C4-2B (cell line): ENCODE measurements at regions not wholly inside any gene's neighbourhood (a gene's known extent, or its start where the extent isn't known, plus 50 kb on each side); places are given as distances from the start of the nearest gene placed in this dataset.
"Not testable (repeated sequence)": the region's sequence is repeated elsewhere in the genome, so short reads cannot be mapped to it uniquely, and the experiment has no call there.

Experiments used
- H3K27ac ChIP-seq: fragments of 450-650 bp; 2 replicates; pipeline ENCODE4 v1.5.1; 2017
- ZFX ChIP-seq: fragments of 450-650 bp; IDR thresholded peaks from 2 replicates; pipeline ENCODE4 v1.6.1; 2017
- TF ChIP-seq, protein P1 (sequence below): fragments of 450-650 bp; conservative IDR thresholded peaks from 2 replicates; pipeline ENCODE4 v1.5.1; 2017; ENCODE audit warnings: mild to moderate bottlenecking

DNA sequence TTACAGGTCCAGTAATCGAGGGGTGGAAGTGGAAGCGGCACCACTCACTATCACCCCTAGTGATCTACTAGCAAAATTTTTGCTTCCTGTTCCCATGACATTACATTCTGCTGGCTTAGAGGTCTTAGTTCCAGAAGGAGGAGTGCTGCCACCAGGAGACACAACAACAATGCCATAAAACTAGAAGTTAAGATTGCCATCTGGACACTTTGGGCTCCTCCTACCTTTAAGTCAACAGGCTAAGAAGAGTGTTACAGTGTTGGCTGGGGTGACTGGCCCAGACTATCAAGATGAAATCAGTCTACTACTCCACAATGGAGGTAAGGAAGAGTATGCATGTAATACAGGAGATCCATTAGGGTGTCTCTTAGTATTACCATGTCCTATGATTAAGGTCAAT lies 498.5 kb upstream of the ATXN7L3B start:
- H3K27ac ChIP-seq, result not testable (repeated sequence)

DNA sequence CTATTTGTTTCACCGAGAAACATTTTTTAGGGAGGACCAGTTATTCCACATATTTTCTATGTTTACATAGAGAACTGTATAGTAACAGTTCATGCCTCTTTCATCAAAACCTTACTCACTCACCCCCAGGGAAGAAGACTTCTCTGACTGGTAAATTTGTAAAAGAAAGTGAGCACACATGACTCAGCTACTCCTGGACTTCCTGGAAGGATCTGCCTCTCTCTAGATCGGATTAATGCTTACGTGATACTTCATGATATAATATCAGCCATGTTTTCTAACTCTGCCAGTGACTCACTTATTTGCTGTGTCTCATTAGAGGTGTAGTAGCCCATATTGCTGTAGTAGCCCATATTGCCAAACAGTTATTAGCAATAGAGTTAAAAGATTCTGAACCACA lies 494.3 kb upstream of the ATXN7L3B start:
- TF ChIP-seq, protein P1, sequence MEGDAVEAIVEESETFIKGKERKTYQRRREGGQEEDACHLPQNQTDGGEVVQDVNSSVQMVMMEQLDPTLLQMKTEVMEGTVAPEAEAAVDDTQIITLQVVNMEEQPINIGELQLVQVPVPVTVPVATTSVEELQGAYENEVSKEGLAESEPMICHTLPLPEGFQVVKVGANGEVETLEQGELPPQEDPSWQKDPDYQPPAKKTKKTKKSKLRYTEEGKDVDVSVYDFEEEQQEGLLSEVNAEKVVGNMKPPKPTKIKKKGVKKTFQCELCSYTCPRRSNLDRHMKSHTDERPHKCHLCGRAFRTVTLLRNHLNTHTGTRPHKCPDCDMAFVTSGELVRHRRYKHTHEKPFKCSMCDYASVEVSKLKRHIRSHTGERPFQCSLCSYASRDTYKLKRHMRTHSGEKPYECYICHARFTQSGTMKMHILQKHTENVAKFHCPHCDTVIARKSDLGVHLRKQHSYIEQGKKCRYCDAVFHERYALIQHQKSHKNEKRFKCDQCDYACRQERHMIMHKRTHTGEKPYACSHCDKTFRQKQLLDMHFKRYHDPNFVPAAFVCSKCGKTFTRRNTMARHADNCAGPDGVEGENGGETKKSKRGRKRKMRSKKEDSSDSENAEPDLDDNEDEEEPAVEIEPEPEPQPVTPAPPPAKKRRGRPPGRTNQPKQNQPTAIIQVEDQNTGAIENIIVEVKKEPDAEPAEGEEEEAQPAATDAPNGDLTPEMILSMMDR, result no peak
- TF ChIP-seq ZFX, result no peak
- no peak overlapping the region for H3K27ac ChIP-seq

More for the DNA sequence above, 498.5 kb upstream of the ATXN7L3B start:
- TF ChIP-seq, protein P1, result peak; percentile 21; the same call in 1 of the 2 replicates

DNA sequence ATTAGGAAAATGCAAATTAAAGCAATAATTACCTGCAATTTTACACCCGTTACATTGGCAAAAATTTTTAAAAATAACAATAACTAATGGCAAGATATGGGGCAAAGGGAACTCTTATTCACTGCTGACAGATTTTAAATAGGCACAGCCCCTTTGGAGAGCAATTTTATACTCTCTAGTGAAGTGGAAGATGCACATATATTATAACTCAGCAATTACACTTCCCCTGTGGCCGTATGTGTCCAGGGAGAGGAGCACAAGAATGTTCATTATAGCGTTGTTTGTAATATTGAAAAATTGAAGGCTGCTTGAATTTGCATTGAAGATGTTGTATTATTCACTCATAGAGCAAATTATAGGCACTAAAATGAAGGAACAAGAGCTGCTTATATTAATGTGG lies 488.3 kb upstream of the ATXN7L3B start:
- no peak overlapping the region for H3K27ac ChIP-seq
- TF ChIP-seq ZFX, result no peak
- TF ChIP-seq, protein P1, result no peak

- TF ChIP-seq ZFX, result no peak
- TF ChIP-seq, protein P1, result no peak
- H3K27ac ChIP-seq, result no peak overlapping the region
Measured at GRCh38 chr12:74051848-74052247, 485.8 kb upstream of the ATXN7L3B start.

DNA sequence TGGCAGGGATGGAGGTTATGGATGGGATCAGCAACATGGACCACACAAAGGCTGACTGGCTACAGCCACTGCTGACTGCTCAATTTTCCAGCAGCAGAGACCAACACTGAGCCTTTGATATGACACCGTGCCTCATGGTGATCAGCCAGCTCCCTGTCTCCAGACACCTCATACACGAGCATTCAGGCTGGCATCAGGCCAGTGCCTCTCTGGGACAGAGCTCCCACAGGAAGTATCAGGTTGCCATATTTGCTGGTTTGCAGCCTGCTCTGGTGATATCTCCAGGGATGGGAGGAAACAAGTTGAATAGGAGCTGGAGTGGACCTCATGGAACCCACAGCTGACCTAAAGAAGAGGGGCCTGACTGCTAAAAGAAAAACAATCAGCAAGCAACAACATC lies 471.2 kb upstream of the ATXN7L3B start:
- TF ChIP-seq ZFX, result no peak
- TF ChIP-seq, protein P1, result no peak

DNA sequence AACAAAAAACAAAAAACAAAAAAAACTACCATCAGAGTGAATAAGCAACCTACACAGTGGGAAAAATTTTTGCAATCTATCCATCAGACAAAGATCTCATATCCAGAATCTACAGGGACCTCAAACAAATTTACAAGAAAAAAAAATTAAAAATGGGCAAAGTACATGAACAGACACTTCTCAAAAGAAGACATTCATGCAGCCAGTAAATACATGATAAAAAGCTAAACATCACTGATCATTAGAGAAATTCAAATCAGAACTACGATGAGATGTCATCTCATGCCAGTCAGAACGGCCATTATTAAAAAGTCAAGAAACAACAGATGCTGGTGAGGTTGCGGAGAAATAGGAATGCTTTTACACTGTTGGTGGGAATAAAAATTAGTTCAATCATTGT lies 466.5 kb upstream of the ATXN7L3B start:
- TF ChIP-seq, protein P1, result no peak
- TF ChIP-seq ZFX, result no peak
- no peak overlapping the region for H3K27ac ChIP-seq

More for the DNA sequence above, 471.2 kb upstream of the ATXN7L3B start:
- no peak overlapping the region for H3K27ac ChIP-seq

- TF ChIP-seq, protein P1, result no peak
- TF ChIP-seq ZFX, result no peak
- H3K27ac ChIP-seq, result no peak overlapping the region
Measured at GRCh38 chr12:74076918-74077317, 460.7 kb upstream of the ATXN7L3B start.
